NCI-H187 treated with DMSO at 0.1 percent for 48 hours (cell line): ENCODE measurements at regions not wholly inside any gene's neighbourhood (a gene's known extent, or its start where the extent isn't known, plus 50 kb on each side); places are given as distances from the start of the nearest gene placed in this dataset.

Experiments
- DNase-seq: peaks from one replicate; lab custom pipeline; 2025; lab: John Stamatoyannopoulos, UW

GRCh38 chr4:3683744-3684421, 82.3 kb upstream of the ADRA2C start:
- DNase-seq = no peak

DNA sequence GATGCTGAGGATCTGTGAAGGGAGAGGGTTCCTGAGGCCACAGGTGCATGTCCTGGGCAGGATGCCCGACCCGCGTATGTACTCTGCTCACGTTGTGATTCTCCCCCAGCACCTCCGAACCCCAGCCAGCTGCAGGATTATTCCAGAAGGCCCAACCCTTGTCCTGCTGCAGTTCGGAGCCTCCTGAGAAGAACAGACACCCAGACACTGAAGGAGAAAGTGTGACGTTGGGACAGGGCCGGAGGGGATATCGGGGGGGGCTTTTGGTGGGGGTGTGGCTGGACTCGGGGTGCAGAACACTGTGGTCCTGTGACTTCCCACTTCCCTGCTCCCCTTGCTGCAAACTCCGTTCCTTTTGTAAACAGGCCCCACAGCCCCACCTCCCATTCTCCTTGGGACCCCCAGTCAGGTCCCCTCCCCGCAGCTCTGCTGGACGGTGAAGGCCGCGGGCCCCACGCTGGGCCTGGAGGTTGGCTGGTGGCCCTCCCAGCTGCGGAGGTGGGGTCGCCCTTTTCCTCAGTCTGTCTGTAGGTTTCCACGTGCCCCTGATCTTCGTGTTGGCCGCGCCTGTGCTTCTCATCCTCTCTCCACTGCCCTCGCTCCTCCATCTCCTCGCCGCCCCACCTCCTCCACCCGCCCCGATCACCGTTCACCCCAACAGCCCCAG, 83.0 kb upstream of the ADRA2C start:
- no peak for DNase-seq

GRCh38 chr4:3682236-3683076, 83.7 kb upstream of the ADRA2C start:
- DNase-seq = no peak

- DNase-seq = no peak
These were observed 85.0 kb upstream of the ADRA2C start for GRCh38 chr4:3681191-3681590.

DNA sequence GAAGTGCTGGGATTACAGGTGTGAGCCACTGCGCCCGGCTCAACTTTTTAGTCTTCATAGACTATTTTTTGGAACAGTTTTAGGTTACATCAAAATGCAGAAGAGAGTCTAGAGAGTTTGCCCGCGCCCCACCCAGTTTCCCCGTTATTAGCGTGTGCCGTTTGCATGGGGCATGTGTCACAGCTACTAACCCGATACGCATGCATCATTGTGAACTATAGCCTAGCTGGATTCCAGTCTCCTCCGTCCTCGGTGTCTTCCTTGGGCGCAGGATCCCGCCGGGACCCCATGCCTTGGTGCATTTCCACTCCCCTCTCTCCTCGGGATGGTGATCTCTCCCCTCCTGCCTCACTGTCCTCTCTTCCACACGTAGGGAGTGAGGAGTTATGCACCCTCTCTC, 85.5 kb upstream of the ADRA2C start:
- no peak for DNase-seq

GRCh38 chr4:3679851-3680311, 86.3 kb upstream of the ADRA2C start:
- no peak for DNase-seq

- DNase-seq = no peak
These were observed 86.9 kb upstream of the ADRA2C start for GRCh38 chr4:3679071-3679825.

DNA sequence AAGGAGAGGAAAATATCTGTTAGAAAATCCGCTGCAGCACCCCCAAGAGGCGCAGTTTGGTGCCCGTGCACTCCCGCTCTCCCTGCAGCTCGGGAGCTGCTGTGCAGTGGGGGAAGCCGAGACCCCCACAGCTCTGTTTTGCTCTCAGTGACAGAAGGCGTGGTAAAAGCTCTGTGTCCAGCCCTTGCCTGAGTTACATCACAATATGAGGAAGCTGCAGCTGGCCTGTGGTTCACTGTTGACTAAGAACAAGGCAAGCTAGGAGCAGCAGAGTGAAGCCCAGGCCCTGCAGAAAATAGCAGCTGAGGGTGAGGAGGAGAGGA, 88.5 kb upstream of the ADRA2C start:
- DNase-seq = no peak

GRCh38 chr4:3676907-3677747, 89.1 kb upstream of the ADRA2C start:
- no peak for DNase-seq

DNA sequence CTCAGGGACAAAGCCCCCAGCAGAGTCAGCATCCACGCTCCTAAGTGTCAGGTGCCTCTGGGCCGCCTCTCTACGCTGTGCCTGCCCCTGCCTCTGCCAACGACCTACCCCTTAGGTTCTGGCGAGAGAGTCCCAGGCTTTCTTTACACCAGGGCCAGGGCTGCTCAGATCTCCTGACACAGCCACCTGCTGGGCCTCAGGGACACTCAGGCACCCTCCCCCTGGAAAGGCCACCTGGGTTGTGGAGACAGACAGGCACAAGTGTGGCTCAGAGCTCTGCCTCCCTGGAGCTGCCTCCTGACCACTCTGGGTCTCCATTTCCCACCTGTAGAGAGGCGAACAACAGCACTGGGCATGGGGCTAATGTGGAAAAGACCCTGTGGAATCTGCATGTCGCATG, 90.0 kb upstream of the ADRA2C start:
- no peak for DNase-seq

- no peak for DNase-seq
These were observed 90.7 kb upstream of the ADRA2C start for GRCh38 chr4:3675251-3676115.

DNA sequence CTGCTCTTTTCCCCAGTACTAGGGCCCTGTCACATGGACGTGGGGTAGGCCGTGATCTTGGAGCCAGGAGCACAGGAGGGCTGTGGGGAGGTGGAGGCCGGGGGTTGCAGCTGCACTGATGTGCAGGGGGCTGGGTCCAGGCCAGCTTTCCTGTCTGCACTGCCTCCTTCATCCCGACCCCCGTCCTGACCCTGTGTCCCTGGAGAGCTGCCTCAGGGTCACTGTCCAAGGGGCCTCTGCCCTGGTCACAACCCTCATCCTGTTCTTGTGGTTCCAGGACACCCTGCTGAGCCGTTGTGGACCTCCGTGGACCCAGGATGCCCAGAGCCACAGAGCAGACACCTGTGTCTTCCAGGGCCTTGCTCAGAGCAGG, 91.7 kb upstream of the ADRA2C start:
- no peak for DNase-seq

DNA sequence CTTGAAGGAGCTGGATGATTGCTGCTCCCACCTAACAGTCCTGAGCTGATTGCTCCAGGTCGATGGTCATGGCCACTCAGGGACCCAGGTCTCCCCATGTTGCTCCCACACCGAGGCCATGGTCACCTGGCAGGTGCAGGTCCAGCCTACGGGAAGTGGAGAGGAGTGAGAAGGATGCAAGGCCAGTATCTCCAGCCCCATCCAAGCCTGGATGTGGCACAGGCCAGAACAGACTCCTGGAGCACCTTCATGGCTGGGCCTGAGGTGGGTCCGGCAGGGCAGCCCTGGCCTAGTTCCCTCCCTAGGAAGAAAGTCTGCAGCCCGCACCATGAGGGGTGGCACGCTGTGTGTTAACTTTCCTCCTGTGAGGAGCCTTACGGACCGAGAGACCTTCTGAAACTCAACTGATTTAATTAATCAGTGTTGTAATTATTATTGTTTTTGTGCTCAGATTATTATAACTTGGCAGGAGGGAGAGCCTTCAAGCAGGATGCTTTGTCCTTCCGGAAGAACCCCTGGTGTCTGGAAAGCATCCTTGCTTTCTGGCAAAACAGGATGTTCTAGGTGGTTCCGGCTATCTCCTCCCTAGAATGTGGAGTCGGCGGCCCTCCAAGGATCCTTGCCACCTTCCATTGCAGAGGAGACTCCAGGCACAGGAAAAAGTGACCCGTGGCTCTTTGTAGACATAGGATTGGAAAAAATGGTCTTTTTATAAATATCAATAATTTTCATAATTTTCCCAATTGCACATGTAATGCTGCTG, 92.3 kb upstream of the ADRA2C start:
- DNase-seq = no peak

DNA sequence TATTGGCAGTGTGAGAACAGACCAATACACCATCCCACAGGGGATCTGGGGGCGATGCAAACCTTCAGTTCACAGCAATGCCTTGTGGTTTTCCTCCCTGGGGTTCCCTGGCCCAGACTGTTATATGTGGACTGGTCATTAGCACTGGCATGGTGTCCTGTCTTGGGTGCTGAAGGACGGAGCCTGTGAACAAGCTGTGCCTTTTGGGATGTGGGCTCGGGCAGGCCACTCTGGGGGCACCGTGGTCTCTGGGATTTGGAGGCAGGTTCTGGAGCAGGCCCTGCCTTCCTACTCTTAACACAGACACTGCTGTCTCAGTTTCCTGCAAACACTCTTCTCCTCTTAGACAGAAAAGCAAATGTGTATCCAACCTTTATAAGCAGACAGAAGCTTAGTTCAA, 93.0 kb upstream of the ADRA2C start:
- no peak for DNase-seq

DNA sequence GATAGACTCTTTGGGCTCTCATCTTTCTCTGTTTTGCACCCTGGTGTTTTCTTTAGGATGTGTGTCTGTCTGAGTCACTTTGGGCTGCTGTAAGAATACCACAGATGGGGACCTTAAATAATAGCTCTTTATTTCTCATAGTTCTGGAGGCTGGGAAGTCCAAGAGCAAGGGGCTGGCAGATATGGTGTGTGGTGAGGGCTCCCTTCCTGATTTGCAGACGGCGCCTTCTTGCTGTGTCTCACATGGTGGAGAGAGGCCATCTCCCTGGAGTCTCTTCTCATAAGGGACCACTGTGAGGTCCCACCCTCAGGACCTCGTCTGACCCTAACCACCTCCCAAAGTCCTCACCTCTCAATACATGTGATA, 93.7 kb upstream of the ADRA2C start:
- DNase-seq = no peak

- no peak for DNase-seq
These were observed 94.4 kb upstream of the ADRA2C start for GRCh38 chr4:3671571-3672464.

GRCh38 chr4:3670521-3671519, 95.4 kb upstream of the ADRA2C start:
- DNase-seq = no peak

DNA sequence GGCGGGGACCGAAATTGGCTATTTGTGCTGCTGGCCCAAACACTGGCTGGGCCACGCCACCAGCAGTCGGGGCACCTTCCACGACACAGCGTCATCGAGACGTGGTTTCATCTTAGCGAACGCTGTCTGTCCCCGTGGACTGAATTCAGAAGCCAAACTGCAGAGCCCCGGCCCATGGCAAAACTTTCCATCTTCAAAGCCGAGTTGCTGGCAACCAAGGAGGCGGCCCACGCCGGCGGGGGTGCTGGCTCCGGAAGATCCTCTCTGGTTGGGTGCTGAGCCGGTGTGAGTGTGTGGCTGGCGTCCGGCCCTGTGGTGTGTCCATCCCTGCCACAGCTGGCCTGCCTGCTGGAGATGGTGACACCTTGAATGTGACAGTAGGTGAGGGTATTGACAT, 96.6 kb upstream of the ADRA2C start:
- DNase-seq = no peak
